GM12865 (cell line): ENCODE measurements at regions not wholly inside any gene's neighbourhood (a gene's known extent, or its start where the extent isn't known, plus 50 kb on each side); places are given as distances from the start of the nearest gene placed in this dataset.

Experiments
- DNase-seq: peaks from one replicate; pipeline ENCODE4 v3.0.0; 2010; ENCODE audit warnings: low read depth
- H3K4me3 ChIP-seq: 2 replicates; pipeline ENCODE4 v1.5.1; 2011; ENCODE audit warnings: mild to moderate bottlenecking, low read depth, low read length, control low read depth
- CTCF ChIP-seq: IDR thresholded peaks from 2 replicates; pipeline ENCODE4 v1.5.1; 2011; ENCODE audit warnings: low read length, control low read depth, low read depth, inconsistent platforms; ENCODE audit not compliant: insufficient read depth; ENCODE audit errors: missing control alignments

DNA sequence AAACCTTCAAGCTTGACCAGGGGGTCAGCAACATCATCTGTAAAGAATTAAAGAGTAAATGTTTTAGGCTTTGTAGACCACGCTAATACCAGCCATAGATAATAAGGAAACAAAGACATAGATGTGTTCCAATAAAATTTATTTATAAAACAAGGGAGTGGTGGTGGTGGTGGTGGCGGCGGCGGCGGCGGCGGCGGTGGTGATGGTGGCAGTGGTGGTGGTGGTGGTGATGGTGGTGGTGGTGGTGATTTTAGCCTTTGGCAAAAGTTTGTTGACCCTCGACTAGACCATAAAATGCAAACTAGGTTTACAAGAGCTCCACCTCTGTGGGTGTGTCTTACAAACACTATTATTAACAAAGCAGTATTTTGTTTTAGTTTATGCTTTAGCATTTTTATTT, 222.3 kb upstream of the SPOCK3 start:
- H3K4me3 ChIP-seq: no peak overlapping the region
- TF ChIP-seq CTCF: no peak
- DNase-seq: peak; percentile 9

- TF ChIP-seq CTCF: no peak
- DNase-seq: no peak
- no peak overlapping the region for H3K4me3 ChIP-seq
Measured at GRCh38 chr4:167469436-167469835, 235.1 kb upstream of the SPOCK3 start.

GRCh38 chr4:167475951-167476350, 241.7 kb upstream of the SPOCK3 start:
- H3K4me3 ChIP-seq: no peak overlapping the region
- TF ChIP-seq CTCF: no peak
- no peak for DNase-seq

DNA sequence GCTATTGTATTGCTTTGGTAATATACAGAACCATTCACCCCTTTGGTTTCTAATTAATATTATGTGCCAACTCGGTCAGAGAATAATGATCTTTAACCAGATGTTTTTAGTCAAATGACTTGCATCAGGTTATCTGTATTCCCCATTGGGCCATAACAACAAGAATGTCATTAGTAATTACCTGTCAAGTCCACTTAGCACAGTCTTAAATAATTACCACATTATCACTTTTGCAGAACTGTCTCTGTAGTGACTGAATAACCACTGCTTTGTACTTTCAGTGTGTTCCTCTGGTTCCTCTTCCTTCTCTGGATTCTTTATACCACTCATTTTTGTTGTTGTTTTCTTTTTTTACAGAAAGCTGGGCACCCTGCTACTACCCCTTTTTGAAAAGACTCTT, 257.7 kb upstream of the SPOCK3 start:
- TF ChIP-seq CTCF: no peak
- H3K4me3 ChIP-seq: no peak overlapping the region
- no peak for DNase-seq

DNA sequence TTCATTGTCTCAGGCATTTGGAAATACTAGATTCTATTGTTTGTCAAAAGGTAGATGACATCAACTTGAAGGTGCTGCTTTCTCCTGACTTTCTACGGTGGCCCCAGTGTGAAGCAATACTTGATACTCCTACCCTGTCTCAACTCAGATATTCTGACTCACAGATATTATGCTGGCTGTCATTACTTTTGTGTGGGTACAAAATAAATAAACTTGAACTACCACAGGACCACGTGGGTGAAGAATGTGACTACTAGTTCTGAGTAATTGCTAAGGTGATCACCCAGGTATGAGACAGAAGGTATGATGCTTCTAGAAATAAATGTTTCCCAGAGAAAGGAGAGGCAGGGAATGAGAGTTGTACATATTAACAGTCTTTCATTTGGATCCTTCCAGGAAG, 275.3 kb upstream of the SPOCK3 start:
- H3K4me3 ChIP-seq: no peak overlapping the region
- DNase-seq: no peak
- no peak for TF ChIP-seq CTCF

DNA sequence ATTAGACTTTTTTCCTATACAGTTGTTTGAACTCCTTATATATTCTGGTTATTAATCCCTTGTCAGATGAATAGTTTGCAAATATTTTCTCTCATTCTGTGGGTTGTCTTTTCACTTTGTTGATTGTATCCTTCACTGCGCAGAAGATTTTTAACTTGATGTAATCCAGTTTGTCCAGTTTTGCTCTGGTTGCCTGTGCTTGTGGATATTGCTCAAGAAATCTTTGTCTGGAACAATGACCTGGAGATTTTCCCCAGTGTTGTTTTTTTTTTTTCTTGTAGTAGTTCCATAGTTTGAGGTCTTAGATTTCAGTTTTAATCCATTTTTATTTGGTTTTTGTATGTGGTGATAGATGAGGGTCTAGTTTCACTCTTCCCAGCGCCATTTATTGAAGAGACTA, 289.8 kb upstream of the SPOCK3 start:
- TF ChIP-seq CTCF: no peak
- DNase-seq: no peak
- no peak overlapping the region for H3K4me3 ChIP-seq

GRCh38 chr4:167537761-167538160, 303.5 kb upstream of the SPOCK3 start:
- no peak for DNase-seq
- H3K4me3 ChIP-seq: no peak overlapping the region
- TF ChIP-seq CTCF: no peak
